GM18519 (cell line): ENCODE measurements at regions not wholly inside any gene's neighbourhood (a gene's known extent, or its start where the extent isn't known, plus 50 kb on each side); places are given as distances from the start of the nearest gene placed in this dataset.
"Not testable (repeated sequence)": the region's sequence is repeated elsewhere in the genome, so short reads cannot be mapped to it uniquely, and the experiment has no call there.

Experiments used
- ATAC-seq: cut with Tn5 transposase; IDR thresholded peaks from one replicate; pipeline ENCODE4 v1.9.1; 2021; ENCODE audit warnings: mild to moderate bottlenecking, moderate library complexity; ENCODE audit not compliant: unreplicated experiment, low FRiP score

GRCh38 chr4:151558496-151559113 is 149.6 kb downstream of the FHIP1A start:
- no peak for ATAC-seq

GRCh38 chr4:151559595-151559994 is 150.6 kb downstream of the FHIP1A start:
- ATAC-seq: no peak

- no peak for ATAC-seq
These were observed 152.7 kb downstream of the FHIP1A start for GRCh38 chr4:151561551-151562256.

GRCh38 chr4:151563194-151563593 is 154.2 kb downstream of the FHIP1A start:
- no peak for ATAC-seq

GRCh38 chr4:151564321-151564720 is 155.3 kb downstream of the FHIP1A start:
- no peak for ATAC-seq

GRCh38 chr4:151565583-151565982 is 156.6 kb downstream of the FHIP1A start:
- ATAC-seq: no peak

GRCh38 chr4:151566053-151566452 is 157.1 kb downstream of the FHIP1A start:
- no peak for ATAC-seq

- peak; percentile 94 for ATAC-seq
These were observed 158.1 kb downstream of the FHIP1A start for GRCh38 chr4:151567056-151567455.

GRCh38 chr4:151568966-151569365 is 160.0 kb downstream of the FHIP1A start:
- no peak for ATAC-seq

GRCh38 chr4:151569650-151570049 is 160.7 kb downstream of the FHIP1A start:
- ATAC-seq: no peak

GRCh38 chr4:151573474-151573873 is 164.5 kb downstream of the FHIP1A start:
- ATAC-seq: no peak

GRCh38 chr4:151573945-151574344 is 165.0 kb downstream of the FHIP1A start:
- ATAC-seq: no peak

- ATAC-seq: no peak
These were observed 166.0 kb downstream of the FHIP1A start for GRCh38 chr4:151574968-151575367.

- no peak for ATAC-seq
These were observed 166.7 kb downstream of the FHIP1A start for GRCh38 chr4:151575646-151576045.

GRCh38 chr4:151576627-151577026 is 167.7 kb downstream of the FHIP1A start:
- no peak for ATAC-seq

- ATAC-seq: no peak
These were observed 172.6 kb downstream of the FHIP1A start for GRCh38 chr4:151581570-151581969.

- no peak for ATAC-seq
These were observed 173.1 kb downstream of the FHIP1A start for GRCh38 chr4:151582098-151582497.

- ATAC-seq: no peak
These were observed 174.4 kb downstream of the FHIP1A start for GRCh38 chr4:151583157-151583914.

GRCh38 chr4:151584101-151584500 is 175.1 kb downstream of the FHIP1A start:
- no peak for ATAC-seq

- not testable (repeated sequence) for ATAC-seq
These were observed 165.2 kb downstream of the GATB start for GRCh38 chr4:151595629-151596028.

- ATAC-seq: not testable (repeated sequence)
These were observed 163.1 kb downstream of the GATB start for GRCh38 chr4:151597691-151598090.
